A673 (cell line): ENCODE measurements at regions not wholly inside any gene's neighbourhood (a gene's known extent, or its start where the extent isn't known, plus 50 kb on each side); places are given as distances from the start of the nearest gene placed in this dataset.

Experiments used
- CTCF ChIP-seq: fragments of 300-800, 200-600 bp; sonication (generic); conservative IDR thresholded peaks from 2 replicates; pipeline ENCODE4 v1.5.1; 2017; ENCODE audit warnings: low read depth, mild to moderate bottlenecking, antibody characterized with exemption, low read length, moderate library complexity, mixed read lengths
- EZH2 ChIP-seq: fragments of 200-600 bp; sonication (generic); IDR thresholded peaks from 2 replicates; pipeline ENCODE4 v1.6.1; 2017; ENCODE audit warnings: borderline replicate concordance, low read depth, mild to moderate bottlenecking, mixed read lengths, antibody characterized with exemption, low read length; ENCODE audit not compliant: poor library complexity, severe bottlenecking

GRCh38 chrX:139120760-139121159 is 409.2 kb upstream of the FGF13 start:
- TF ChIP-seq CTCF (no peak), EZH2 (no peak)
